Pancreas (tissue), 10 donors: ENCODE measurements at regions not wholly inside any gene's neighbourhood (a gene's known extent, or its start where the extent isn't known, plus 50 kb on each side); places are given as distances from the start of the nearest gene placed in this dataset.

ENCODE experiments used
- ATAC-seq, 4 donors: fragments of 200-7000 bp; cut with Tn5 transposase; one replicate each; pipeline versions ENCODE4 v1.8.0 to v1.9.1; 2020; ENCODE audit warnings: mild to moderate bottlenecking in 4 of 4, moderate library complexity in 4 of 4
- DNase-seq, 6 donors: peaks; one replicate each; pipeline ENCODE4 v3.0.0-alpha.2; 2020
- FAIRE-seq: peaks from 2 replicates; lab custom pipeline; 2012; peaks lifted over from hg19 to GRCh38; lab: Jason Lieb, UNC
- H3K27ac ChIP-seq, 4 donors: fragments of 200-600 bp; sonication (generic); 1 replicate in 3 of 4; 2 replicates in 1 of 4; pipeline versions ENCODE4 v1.5.0 to v1.8.0; 2020
- H3K27me3 ChIP-seq, 4 donors: fragments of 200-600 bp; one replicate each; pipeline ENCODE4 v1.8.0; 2021
- H3K36me3 ChIP-seq, 3 donors: fragments of 200-600 bp; sonication (generic) in 1 of 3; one replicate each; pipeline versions ENCODE4 v1.5.0 to v1.8.0; 2020 to 2021
- H3K4me1 ChIP-seq, 3 donors: fragments of 200-600 bp; one replicate each; pipeline ENCODE4 v1.8.0; 2021
- H3K4me3 ChIP-seq, 4 donors: fragments of 200-600 bp; sonication (generic) in 2 of 4; one replicate each; pipeline versions ENCODE4 v1.5.0 to v1.8.0; 2020 to 2021
- H3K9me3 ChIP-seq, 4 donors: fragments of 200-600 bp; one replicate each; pipeline ENCODE4 v1.8.0; 2021
- whole genome bisulfite sequencing, 2 donors: extraction: QIAGEN DNeasy Blood & Tissue Kit; methylation state at CpG; one replicate each; pipeline ENCODE4 v1.1.7; 2013; 5-methylcytosine and 5-hydroxymethylcytosine counted together
- intact Hi-C, 3 donors: fragments of 100-400 bp; cut with DNase I; formaldehyde crosslinking; loops; one replicate each; pipeline versions ENCODE4 v1.11.1 to v1.14.2; 2022
- TF ChIP-seq, protein P1 (sequence below), 4 donors: fragments of 200-600 bp; sonication (generic) in 3 of 4; IDR thresholded peaks; one replicate each; pipeline versions ENCODE4 v1.5.0 to v1.8.0; 2021; ENCODE audit warnings: antibody characterized with exemption in 4 of 4
- donor health status: healthy with polysubstance abuse.
- donor health status: DM: no; HTN: no; CAD: no; lungs with moderate emphysema.
- donor health status: DM: no; HTN: no; CAD: no.
- donor health status: control.
- donor health status: control.
- donor health status: Bipolar disorder and iron deficiency.
- donor health status: DM: yes; HTN: yes; CAD: no.
- donor health status: DM: no; HTN: no; CAD: no.
- donor health status: DM: no; HTN: no; CAD: no.
- donor health status: DM: yes; HTN: yes; CAD: no.

DNA sequence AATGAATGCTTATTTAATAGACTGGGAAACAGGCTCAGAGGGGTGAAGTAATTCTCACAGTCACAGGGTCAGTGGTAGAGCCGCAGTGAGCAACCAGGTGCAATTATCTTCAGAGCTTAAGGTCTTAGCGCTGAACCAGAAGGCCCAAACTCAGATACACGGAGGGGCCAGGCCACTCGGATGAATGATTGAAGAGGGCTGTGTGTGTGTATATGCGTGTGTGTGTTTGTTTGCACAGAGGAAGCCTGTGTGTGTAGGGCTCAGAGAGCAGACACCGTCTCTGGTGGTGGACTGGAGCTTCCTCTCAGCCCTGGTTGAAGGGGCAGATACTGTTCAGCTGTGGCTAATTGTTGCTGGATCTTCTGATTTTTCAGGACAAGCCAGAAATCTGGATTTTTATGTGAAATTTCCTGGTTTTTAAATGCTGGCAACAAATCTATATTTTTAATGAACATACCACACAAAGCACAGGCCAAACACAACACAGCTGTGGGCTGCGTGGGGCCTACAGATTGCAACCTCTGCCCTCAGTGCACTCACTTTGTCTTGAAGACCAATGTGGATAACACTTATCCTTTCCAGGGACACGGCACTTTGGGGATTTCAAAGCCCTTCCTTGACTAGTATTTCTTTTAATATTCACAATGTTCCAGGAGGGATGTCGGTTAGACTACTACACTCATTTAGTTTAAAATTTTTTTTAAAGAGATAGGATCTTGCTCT lies 94.5 kb upstream of the NRXN3 start:
- H3K9me3 ChIP-seq = no peaks in the 10 kb centered on the region
- H3K4me3 ChIP-seq = no peak overlapping the region
- intact Hi-C loops = no loop called here
- WGBS, 2 donors = 68 to 75% methylated on average over 9 of the region's 9 CpGs
- ATAC-seq (no peak), DNase-seq (no peak), FAIRE-seq (no peak)
- no peaks in the 10 kb centered on the region for H3K27me3 ChIP-seq
- H3K4me1 ChIP-seq = no peaks in the 10 kb centered on the region
- TF ChIP-seq, protein P1, sequence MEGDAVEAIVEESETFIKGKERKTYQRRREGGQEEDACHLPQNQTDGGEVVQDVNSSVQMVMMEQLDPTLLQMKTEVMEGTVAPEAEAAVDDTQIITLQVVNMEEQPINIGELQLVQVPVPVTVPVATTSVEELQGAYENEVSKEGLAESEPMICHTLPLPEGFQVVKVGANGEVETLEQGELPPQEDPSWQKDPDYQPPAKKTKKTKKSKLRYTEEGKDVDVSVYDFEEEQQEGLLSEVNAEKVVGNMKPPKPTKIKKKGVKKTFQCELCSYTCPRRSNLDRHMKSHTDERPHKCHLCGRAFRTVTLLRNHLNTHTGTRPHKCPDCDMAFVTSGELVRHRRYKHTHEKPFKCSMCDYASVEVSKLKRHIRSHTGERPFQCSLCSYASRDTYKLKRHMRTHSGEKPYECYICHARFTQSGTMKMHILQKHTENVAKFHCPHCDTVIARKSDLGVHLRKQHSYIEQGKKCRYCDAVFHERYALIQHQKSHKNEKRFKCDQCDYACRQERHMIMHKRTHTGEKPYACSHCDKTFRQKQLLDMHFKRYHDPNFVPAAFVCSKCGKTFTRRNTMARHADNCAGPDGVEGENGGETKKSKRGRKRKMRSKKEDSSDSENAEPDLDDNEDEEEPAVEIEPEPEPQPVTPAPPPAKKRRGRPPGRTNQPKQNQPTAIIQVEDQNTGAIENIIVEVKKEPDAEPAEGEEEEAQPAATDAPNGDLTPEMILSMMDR (IDR thresholded peaks at IDR 0.05) = no peak
- no peaks in the 10 kb centered on the region for H3K36me3 ChIP-seq
- H3K27ac ChIP-seq = no peak overlapping the region

DNA sequence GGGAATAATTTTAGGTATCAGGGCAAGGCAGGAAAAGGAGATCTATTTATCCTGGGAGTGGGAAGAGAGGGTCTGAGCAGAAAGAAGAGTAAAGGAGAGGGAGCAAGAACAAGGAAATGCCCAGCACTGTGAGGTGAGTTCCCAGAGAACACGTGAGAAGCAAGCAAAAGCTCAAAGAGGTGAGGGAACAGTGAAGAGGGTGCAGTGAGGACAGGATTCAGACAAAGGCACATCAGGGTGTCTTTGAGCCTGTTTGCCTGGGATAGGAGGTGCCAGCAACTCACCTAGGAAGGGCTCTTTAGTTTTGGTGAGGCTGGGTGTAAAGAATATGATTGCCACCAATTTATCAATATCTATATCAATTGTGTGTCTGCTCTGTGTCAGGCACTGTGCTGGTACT lies 88.9 kb upstream of the NRXN3 start:
- intact Hi-C loops = no loop called here
- Histone ChIP-seq H3K27ac (no peak overlapping the region), H3K4me1 (no peaks in the 10 kb centered on the region), H3K27me3 (no peaks in the 10 kb centered on the region), H3K9me3 (no peaks in the 10 kb centered on the region), H3K36me3 (no peaks in the 10 kb centered on the region), H3K4me3 (no peak overlapping the region)
- 8 to 10% methylated on average over 1 of the region's 1 CpG for WGBS, 2 donors
- DNase-seq (no peak), ATAC-seq (no peak), FAIRE-seq (no peak)
- TF ChIP-seq, protein P1 (IDR thresholded peaks at IDR 0.05) = no peak

DNA sequence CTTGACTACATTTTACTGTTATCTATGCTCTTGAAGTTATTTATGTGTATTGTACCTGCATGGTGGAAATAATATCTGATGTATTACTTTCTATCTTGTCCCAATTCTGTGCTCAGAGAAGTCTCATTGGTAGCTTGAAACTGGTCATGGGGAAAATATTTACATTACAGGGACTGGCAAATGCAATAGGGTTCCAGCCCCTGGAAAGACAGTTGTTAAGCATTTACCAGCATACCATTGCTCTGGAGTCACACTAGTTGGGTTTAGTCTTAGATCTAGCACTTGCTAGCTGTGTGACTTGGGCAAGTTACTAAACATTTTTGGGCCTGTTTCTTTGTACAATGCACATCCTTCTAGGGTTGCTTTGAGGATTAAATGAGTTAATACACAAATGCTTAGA lies 86.3 kb upstream of the NRXN3 start:
- ATAC-seq (no peak), FAIRE-seq (no peak), DNase-seq (no peak)
- intact Hi-C loops = no loop called here
- Histone ChIP-seq H3K27me3 (no peaks in the 10 kb centered on the region), H3K36me3 (no peaks in the 10 kb centered on the region), H3K4me1 (no peaks in the 10 kb centered on the region), H3K4me3 (no peak overlapping the region), H3K9me3 (no peaks in the 10 kb centered on the region), H3K27ac (no peak overlapping the region)
- TF ChIP-seq, protein P1 (IDR thresholded peaks at IDR 0.05) = no peak

DNA sequence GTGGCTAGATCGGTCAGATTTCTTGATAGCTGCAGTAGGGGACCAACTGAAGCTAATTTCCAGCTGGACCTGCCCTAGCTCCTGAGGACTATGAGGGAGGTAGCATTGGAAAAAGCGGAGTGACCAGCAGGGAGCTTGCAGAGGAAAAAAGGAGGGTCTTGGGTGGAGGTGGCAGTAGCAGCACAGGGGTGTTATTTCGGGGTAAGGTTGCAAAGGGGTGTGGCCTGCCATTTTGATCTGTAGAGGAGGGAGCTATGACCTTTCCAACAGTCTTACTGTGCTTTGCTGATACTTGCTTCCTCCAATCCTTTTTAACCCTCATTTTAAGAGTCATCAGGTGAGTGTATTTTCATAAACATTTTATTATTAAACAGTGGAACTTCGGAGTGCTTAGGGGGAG lies 83.8 kb upstream of the NRXN3 start:
- intact Hi-C loops = no loop called here
- FAIRE-seq = no peak
- no peak overlapping the region for H3K4me3 ChIP-seq
- no peaks in the 10 kb centered on the region for H3K36me3 ChIP-seq
- no peak for DNase-seq
- no peaks in the 10 kb centered on the region for H3K9me3 ChIP-seq
- H3K4me1 ChIP-seq = no peaks in the 10 kb centered on the region
- H3K27ac ChIP-seq = no peak overlapping the region
- 45 to 54% methylated on average over 4 of the region's 4 CpGs for WGBS, 2 donors
- TF ChIP-seq, protein P1 (IDR thresholded peaks at IDR 0.05) = no peak
- no peaks in the 10 kb centered on the region for H3K27me3 ChIP-seq
- no peak for ATAC-seq

DNA sequence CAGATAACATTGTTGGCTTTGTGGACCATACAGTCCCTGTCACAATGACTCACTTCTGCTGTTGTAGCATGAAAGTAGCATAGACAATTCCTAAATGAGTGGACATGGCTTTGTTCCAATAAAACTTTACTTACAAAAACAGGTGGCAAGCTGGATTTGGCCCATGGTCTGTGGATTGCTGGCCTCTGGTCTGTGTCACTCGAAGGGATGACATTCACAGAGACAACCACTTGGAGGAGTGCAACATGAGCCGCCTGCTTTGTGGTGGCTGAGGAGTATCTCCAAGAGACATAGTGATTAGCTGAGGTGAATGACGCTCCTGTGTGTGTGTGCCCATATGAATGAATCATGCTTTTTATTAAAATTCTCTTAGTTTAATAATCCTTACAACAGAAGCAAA lies 81.3 kb upstream of the NRXN3 start:
- 48 to 49% methylated on average over 3 of the region's 3 CpGs for WGBS, 2 donors
- ATAC-seq (no peak), DNase-seq (no peak), FAIRE-seq (no peak)
- H3K36me3 ChIP-seq = no peaks in the 10 kb centered on the region
- intact Hi-C loops = no loop called here
- TF ChIP-seq, protein P1 (IDR thresholded peaks at IDR 0.05) = no peak
- no peak overlapping the region for H3K27ac ChIP-seq
- H3K9me3 ChIP-seq = no peaks in the 10 kb centered on the region
- no peaks in the 10 kb centered on the region for H3K4me1 ChIP-seq
- no peaks in the 10 kb centered on the region for H3K27me3 ChIP-seq
- no peak overlapping the region for H3K4me3 ChIP-seq
